Chondrocyte (in vitro differentiated cells): ENCODE measurements at regions not wholly inside any gene's neighbourhood (a gene's known extent, or its start where the extent isn't known, plus 50 kb on each side); places are given as distances from the start of the nearest gene placed in this dataset.

Experiments used
- DNase-seq: peaks from one replicate; pipeline ENCODE4 v3.0.0; 2021; ENCODE audit warnings: mixed read lengths, low spot score
- H3K27ac Mint-ChIP-seq: one replicate; pipeline ENCODE4 v1.8.0; 2021; ENCODE audit warnings: mild to moderate bottlenecking, moderate library complexity, mixed read lengths; ENCODE audit not compliant: unreplicated experiment
- H3K27me3 Mint-ChIP-seq: 2 replicates; pipeline ENCODE4 v1.8.0; 2021; ENCODE audit warnings: low read depth, mixed read lengths
- H3K36me3 Mint-ChIP-seq: 2 replicates; pipeline ENCODE4 v1.8.0; 2021; ENCODE audit warnings: low read depth, mixed read lengths
- H3K4me1 Mint-ChIP-seq: 2 replicates; pipeline ENCODE4 v1.8.0; 2021; ENCODE audit warnings: low read depth, mild to moderate bottlenecking, mixed read lengths
- H3K4me3 Mint-ChIP-seq: one replicate; pipeline ENCODE4 v1.8.0; 2021; ENCODE audit warnings: mild to moderate bottlenecking, moderate library complexity, mixed read lengths; ENCODE audit not compliant: unreplicated experiment
- H3K9me3 Mint-ChIP-seq: 2 replicates; pipeline ENCODE4 v1.8.0; 2021; ENCODE audit warnings: low read depth, mixed read lengths
- CTCF ChIP-seq: fragments of 200-600 bp; sonication (generic); IDR thresholded peaks from 2 replicates; pipeline ENCODE4 v1.5.0; 2021; ENCODE audit warnings: antibody characterized with exemption, mild to moderate bottlenecking, moderate library complexity

- Mint-ChIP-seq H3K4me3 (no peak overlapping the region), H3K36me3 (no peaks in the 10 kb centered on the region), H3K27me3 (no peaks in the 10 kb centered on the region), H3K9me3 (peaks cover 3% of the 10 kb centered on the region), H3K4me1 (peaks cover 59% of the 10 kb centered on the region), H3K27ac (no peak overlapping the region)
- no peak for DNase-seq
- no peak for TF ChIP-seq CTCF
Measured at GRCh38 chr15:39143479-39143878, 437.4 kb upstream of the THBS1 start.

GRCh38 chr15:39144051-39144450, 436.8 kb upstream of the THBS1 start:
- Mint-ChIP-seq H3K27ac (peak overlapping the region; percentile 79), H3K4me1 (peaks cover 59% of the 10 kb centered on the region)
- no peak for DNase-seq

GRCh38 chr15:39144613-39145499, 436.0 kb upstream of the THBS1 start:
- no peak for TF ChIP-seq CTCF
- H3K9me3 Mint-ChIP-seq = peaks cover 6% of the 10 kb centered on the region
- DNase-seq = no peak
- H3K4me1 Mint-ChIP-seq = peaks cover 58% of the 10 kb centered on the region
- H3K27ac Mint-ChIP-seq = peak overlapping the region; percentile 79
- no peaks in the 10 kb centered on the region for H3K27me3 Mint-ChIP-seq
- no peak overlapping the region for H3K4me3 Mint-ChIP-seq
- H3K36me3 Mint-ChIP-seq = no peaks in the 10 kb centered on the region

More at GRCh38 chr15:39144051-39144450, 436.8 kb upstream of the THBS1 start:
- Mint-ChIP-seq H3K4me3 (no peak overlapping the region), H3K9me3 (peaks cover 6% of the 10 kb centered on the region), H3K36me3 (no peaks in the 10 kb centered on the region), H3K27me3 (no peaks in the 10 kb centered on the region)
- TF ChIP-seq CTCF = no peak

GRCh38 chr15:39145854-39146625, 434.8 kb upstream of the THBS1 start:
- peaks cover 6% of the 10 kb centered on the region for H3K9me3 Mint-ChIP-seq
- TF ChIP-seq CTCF = no peak
- H3K27ac Mint-ChIP-seq = peak overlapping the region; percentile 1
- DNase-seq = no peak
- H3K36me3 Mint-ChIP-seq = no peaks in the 10 kb centered on the region
- no peaks in the 10 kb centered on the region for H3K27me3 Mint-ChIP-seq
- H3K4me3 Mint-ChIP-seq = no peak overlapping the region
- peaks cover 51% of the 10 kb centered on the region for H3K4me1 Mint-ChIP-seq

- H3K4me3 Mint-ChIP-seq = no peak overlapping the region
- no peak overlapping the region for H3K27ac Mint-ChIP-seq
- no peaks in the 10 kb centered on the region for H3K27me3 Mint-ChIP-seq
- peaks cover 64% of the 10 kb centered on the region for H3K4me1 Mint-ChIP-seq
- H3K9me3 Mint-ChIP-seq = peaks cover 3% of the 10 kb centered on the region
- no peak for DNase-seq
- H3K36me3 Mint-ChIP-seq = no peaks in the 10 kb centered on the region
- no peak for TF ChIP-seq CTCF
Measured at GRCh38 chr15:39149636-39150150, 431.2 kb upstream of the THBS1 start.
